OCI-LY1 (cell line): ENCODE measurements at regions not wholly inside any gene's neighbourhood (a gene's known extent, or its start where the extent isn't known, plus 50 kb on each side); places are given as distances from the start of the nearest gene placed in this dataset.

Experiments
- H2AFZ ChIP-seq: fragments of 200-600 bp; sonication (generic), shearing (Covaris generic); 2 replicates; pipeline ENCODE4 v1.6.0; 2014; ENCODE audit warnings: antibody characterized with exemption, mild to moderate bottlenecking, low read length
- H3F3A ChIP-seq: fragments of 200-600 bp; sonication (generic), shearing (Covaris generic); 2 replicates; pipeline ENCODE4 v1.6.0; 2014; ENCODE audit warnings: mild to moderate bottlenecking, antibody characterized with exemption, low read length, moderate library complexity; ENCODE audit not compliant: insufficient read depth
- H3K27ac ChIP-seq: fragments of 200-600 bp; sonication (generic); 2 replicates; pipeline ENCODE4 v1.5.1; 2014; ENCODE audit warnings: low read length, mixed run types, mild to moderate bottlenecking, low read depth; ENCODE audit not compliant: poor library complexity, severe bottlenecking
- H3K27me3 ChIP-seq: fragments of 200-600 bp; sonication (generic); 2 replicates; pipeline ENCODE4 v1.6.0; 2014; ENCODE audit warnings: antibody characterized with exemption, mild to moderate bottlenecking, low read length, moderate library complexity; ENCODE audit not compliant: insufficient read depth
- H3K36me3 ChIP-seq: fragments of 200-600 bp; sonication (generic); 2 replicates; pipeline ENCODE4 v1.6.1; 2014; ENCODE audit warnings: mild to moderate bottlenecking, antibody characterized with exemption, low read length, moderate library complexity, mixed read lengths; ENCODE audit not compliant: insufficient read depth
- H3K4me1 ChIP-seq: fragments of 200-600 bp; sonication (generic); 2 replicates; pipeline ENCODE4 v1.5.1; 2014; ENCODE audit warnings: mild to moderate bottlenecking, low read length, moderate library complexity; ENCODE audit not compliant: insufficient read depth, severe bottlenecking
- H3K4me2 ChIP-seq: fragments of 200-600 bp; sonication (generic), shearing (Covaris generic); 2 replicates; pipeline ENCODE4 v1.6.1; 2014; ENCODE audit warnings: low read length
- H3K4me3 ChIP-seq: fragments of 200-600 bp; sonication (generic); 2 replicates; pipeline ENCODE4 v1.5.1; 2014; ENCODE audit warnings: low read length, low read depth, mild to moderate bottlenecking, mixed read lengths; ENCODE audit not compliant: poor library complexity, severe bottlenecking
- H3K79me2 ChIP-seq: fragments of 200-600 bp; shearing (Covaris generic); 2 replicates; pipeline ENCODE4 v1.6.1; 2016; ENCODE audit warnings: mixed run types, low read length, mixed read lengths; ENCODE audit not compliant: insufficient read depth
- H3K9ac ChIP-seq: fragments of 200-600 bp; sonication (generic), shearing (Covaris generic); 2 replicates; pipeline ENCODE4 v1.6.1; 2014; ENCODE audit warnings: mild to moderate bottlenecking, low read length, mixed read lengths
- H3K9me2 ChIP-seq: fragments of 200-600 bp; sonication (generic), shearing (Covaris generic); 2 replicates; pipeline ENCODE4 v1.6.1; 2014; ENCODE audit warnings: low read depth, mild to moderate bottlenecking, low read length, mixed read lengths
- H3K9me3 ChIP-seq: fragments of 200-600 bp; shearing (Covaris generic); 2 replicates; pipeline ENCODE4 v1.6.1; 2014; ENCODE audit warnings: low read length, mixed read lengths
- H4K20me1 ChIP-seq: fragments of 200-600 bp; sonication (generic), shearing (Covaris generic); 2 replicates; pipeline ENCODE4 v1.6.0; 2016; ENCODE audit warnings: mild to moderate bottlenecking, low read length; ENCODE audit not compliant: insufficient read depth
- EZH2 ChIP-seq: fragments of 200-600 bp; sonication (generic), shearing (Covaris generic); IDR thresholded peaks from 2 replicates; pipeline ENCODE4 v1.8.0; 2017; ENCODE audit warnings: borderline replicate concordance, mixed run types, mild to moderate bottlenecking, antibody characterized with exemption, low read length, moderate library complexity, mixed read lengths
- TF ChIP-seq, protein P1 (sequence below): fragments of 200-600 bp; sonication (generic), shearing (Covaris generic); IDR thresholded peaks from 2 replicates; pipeline ENCODE4 v1.5.1; 2017; ENCODE audit warnings: mild to moderate bottlenecking, antibody characterized with exemption, low read length, moderate library complexity, mixed read lengths

DNA sequence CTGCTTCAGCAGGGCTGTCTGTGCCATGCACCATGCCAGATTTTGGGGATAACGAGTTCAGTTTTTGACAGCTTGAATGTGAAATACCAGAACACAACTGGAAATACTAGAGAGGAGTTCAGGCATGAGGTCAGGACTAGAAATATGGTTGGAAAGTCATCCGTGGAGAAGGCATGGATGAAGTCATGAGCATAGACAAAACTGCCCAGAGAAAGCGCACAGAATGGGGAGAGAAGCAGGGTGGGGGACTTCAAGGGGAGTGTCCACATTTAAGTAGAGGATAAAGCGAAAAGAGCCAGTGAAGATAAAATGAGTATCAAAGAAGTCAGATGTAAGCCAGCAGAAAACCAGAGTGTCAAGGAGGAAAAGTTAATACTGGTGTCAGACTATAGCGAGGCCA, 653.4 kb upstream of the ARID1B start:
- H4K20me1 ChIP-seq = no peaks in the 10 kb centered on the region
- no peaks in the 10 kb centered on the region for H3K9me2 ChIP-seq
- TF ChIP-seq EZH2 = no peak
- TF ChIP-seq, protein P1, sequence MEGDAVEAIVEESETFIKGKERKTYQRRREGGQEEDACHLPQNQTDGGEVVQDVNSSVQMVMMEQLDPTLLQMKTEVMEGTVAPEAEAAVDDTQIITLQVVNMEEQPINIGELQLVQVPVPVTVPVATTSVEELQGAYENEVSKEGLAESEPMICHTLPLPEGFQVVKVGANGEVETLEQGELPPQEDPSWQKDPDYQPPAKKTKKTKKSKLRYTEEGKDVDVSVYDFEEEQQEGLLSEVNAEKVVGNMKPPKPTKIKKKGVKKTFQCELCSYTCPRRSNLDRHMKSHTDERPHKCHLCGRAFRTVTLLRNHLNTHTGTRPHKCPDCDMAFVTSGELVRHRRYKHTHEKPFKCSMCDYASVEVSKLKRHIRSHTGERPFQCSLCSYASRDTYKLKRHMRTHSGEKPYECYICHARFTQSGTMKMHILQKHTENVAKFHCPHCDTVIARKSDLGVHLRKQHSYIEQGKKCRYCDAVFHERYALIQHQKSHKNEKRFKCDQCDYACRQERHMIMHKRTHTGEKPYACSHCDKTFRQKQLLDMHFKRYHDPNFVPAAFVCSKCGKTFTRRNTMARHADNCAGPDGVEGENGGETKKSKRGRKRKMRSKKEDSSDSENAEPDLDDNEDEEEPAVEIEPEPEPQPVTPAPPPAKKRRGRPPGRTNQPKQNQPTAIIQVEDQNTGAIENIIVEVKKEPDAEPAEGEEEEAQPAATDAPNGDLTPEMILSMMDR = no peak
- no peaks in the 10 kb centered on the region for H3K36me3 ChIP-seq
- no peaks in the 10 kb centered on the region for H3K9me3 ChIP-seq
- no peak overlapping the region for H3K27ac ChIP-seq
- no peaks in the 10 kb centered on the region for H3K27me3 ChIP-seq
- H3K4me1 ChIP-seq = no peaks in the 10 kb centered on the region
- H3F3A ChIP-seq = no peaks in the 10 kb centered on the region
- H3K79me2 ChIP-seq = no peaks in the 10 kb centered on the region
- H3K9ac ChIP-seq = no peak overlapping the region
- H3K4me3 ChIP-seq = no peak overlapping the region
- H3K4me2 ChIP-seq = no peak overlapping the region
- H2AFZ ChIP-seq = no peak overlapping the region

DNA sequence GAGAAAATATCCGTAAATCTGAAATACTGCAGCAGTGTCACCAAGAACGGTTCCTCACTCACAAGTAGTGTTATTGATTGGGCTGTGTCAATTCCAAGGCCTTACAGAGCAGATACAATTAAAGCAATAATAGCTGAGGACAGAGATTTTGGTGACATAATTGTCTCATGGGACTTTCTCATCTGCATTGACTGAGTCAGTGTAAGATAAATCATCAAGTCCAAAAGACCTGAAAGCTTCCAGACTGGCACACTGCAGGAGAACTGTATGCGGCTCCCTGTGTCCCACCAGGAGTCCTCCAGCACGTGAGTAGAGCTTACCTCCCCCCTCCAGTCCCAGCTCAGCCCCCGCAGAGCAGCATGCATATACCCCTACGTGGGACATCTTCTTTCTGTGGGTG, 655.2 kb upstream of the ARID1B start:
- TF ChIP-seq EZH2 = no peak
- TF ChIP-seq, protein P1 = no peak
- no peaks in the 10 kb centered on the region for H3K79me2 ChIP-seq
- no peaks in the 10 kb centered on the region for H3K9me2 ChIP-seq
- no peak overlapping the region for H3K4me3 ChIP-seq
- no peak overlapping the region for H3K9ac ChIP-seq
- no peaks in the 10 kb centered on the region for H3K9me3 ChIP-seq
- no peaks in the 10 kb centered on the region for H3K27me3 ChIP-seq
- no peaks in the 10 kb centered on the region for H3K4me1 ChIP-seq
- no peaks in the 10 kb centered on the region for H3F3A ChIP-seq
- no peak overlapping the region for H3K4me2 ChIP-seq
- no peak overlapping the region for H3K27ac ChIP-seq
- H3K36me3 ChIP-seq = no peaks in the 10 kb centered on the region
- H2AFZ ChIP-seq = no peak overlapping the region
- H4K20me1 ChIP-seq = no peaks in the 10 kb centered on the region

DNA sequence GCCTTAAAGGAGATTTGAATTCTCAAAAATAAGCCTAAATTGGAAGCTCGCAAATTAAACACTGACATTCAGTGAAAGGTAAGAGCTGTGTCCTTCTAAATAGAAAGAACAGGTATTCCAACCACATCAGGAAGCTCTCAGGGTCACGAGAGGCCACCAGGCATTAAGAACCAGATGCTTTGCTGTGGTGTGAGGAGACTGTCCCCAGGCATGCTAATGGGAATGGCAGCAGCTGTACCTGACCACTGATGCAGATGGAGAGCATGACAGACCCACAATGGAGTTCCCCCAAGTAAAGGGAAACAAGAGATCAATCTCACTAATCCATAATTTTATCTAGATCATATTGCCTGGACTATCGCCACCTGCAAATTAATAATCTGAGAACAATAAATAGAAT, 658.9 kb upstream of the NOX3 start:
- no peak overlapping the region for H3K9ac ChIP-seq
- H3K4me2 ChIP-seq = no peak overlapping the region
- no peaks in the 10 kb centered on the region for H3K79me2 ChIP-seq
- no peaks in the 10 kb centered on the region for H4K20me1 ChIP-seq
- no peaks in the 10 kb centered on the region for H3K4me1 ChIP-seq
- H3K9me3 ChIP-seq = no peaks in the 10 kb centered on the region
- no peak overlapping the region for H2AFZ ChIP-seq
- no peaks in the 10 kb centered on the region for H3K9me2 ChIP-seq
- H3K4me3 ChIP-seq = no peak overlapping the region
- H3K27me3 ChIP-seq = no peaks in the 10 kb centered on the region
- TF ChIP-seq EZH2 = no peak
- no peak overlapping the region for H3K27ac ChIP-seq
- H3F3A ChIP-seq = no peaks in the 10 kb centered on the region
- no peaks in the 10 kb centered on the region for H3K36me3 ChIP-seq

DNA sequence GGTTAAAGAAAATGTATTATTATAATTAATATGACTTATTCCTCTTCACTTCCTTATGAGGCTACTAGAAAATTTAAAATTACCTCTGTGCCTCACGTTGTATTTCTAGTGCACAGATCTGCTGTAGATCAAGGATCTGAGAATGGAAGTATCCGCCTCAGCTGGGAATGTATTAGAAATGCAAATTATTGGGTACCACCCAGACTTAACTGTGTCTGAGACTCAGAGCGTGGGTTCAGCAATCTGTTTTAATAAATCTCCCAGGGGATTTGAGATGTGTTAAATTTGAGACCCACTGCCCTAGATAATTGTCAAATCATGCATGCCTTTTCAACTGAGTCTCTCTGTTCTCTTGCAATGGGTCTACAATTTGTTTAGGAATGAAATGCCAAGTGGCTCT, 658.0 kb upstream of the NOX3 start:
- TF ChIP-seq, protein P1 = no peak
- TF ChIP-seq EZH2 = no peak

More for the DNA sequence above, 658.0 kb upstream of the NOX3 start:
- Histone ChIP-seq H3K4me2 (no peak overlapping the region), H3K9ac (no peak overlapping the region), H3K9me2 (no peaks in the 10 kb centered on the region), H3K9me3 (no peaks in the 10 kb centered on the region), H3K4me1 (no peaks in the 10 kb centered on the region), H2AFZ (no peak overlapping the region), H3K79me2 (no peaks in the 10 kb centered on the region), H3K4me3 (no peak overlapping the region), H4K20me1 (no peaks in the 10 kb centered on the region), H3K36me3 (no peaks in the 10 kb centered on the region), H3K27me3 (no peaks in the 10 kb centered on the region), H3F3A (no peaks in the 10 kb centered on the region), H3K27ac (no peak overlapping the region)
